ENCODE measurements at regions not wholly inside any gene's neighbourhood (a gene's known extent, or its start where the extent isn't known, plus 50 kb on each side); places are given as distances from the start of the nearest gene placed in this dataset.
"Not testable (repeated sequence)": the region's sequence is repeated elsewhere in the genome, so short reads cannot be mapped to it uniquely, and the experiment has no call there.

- DNase-seq: no peak
Measured at GRCh38 chr12:127014079-127014478, 1252.9 kb upstream of the TMEM132C start.

DNA sequence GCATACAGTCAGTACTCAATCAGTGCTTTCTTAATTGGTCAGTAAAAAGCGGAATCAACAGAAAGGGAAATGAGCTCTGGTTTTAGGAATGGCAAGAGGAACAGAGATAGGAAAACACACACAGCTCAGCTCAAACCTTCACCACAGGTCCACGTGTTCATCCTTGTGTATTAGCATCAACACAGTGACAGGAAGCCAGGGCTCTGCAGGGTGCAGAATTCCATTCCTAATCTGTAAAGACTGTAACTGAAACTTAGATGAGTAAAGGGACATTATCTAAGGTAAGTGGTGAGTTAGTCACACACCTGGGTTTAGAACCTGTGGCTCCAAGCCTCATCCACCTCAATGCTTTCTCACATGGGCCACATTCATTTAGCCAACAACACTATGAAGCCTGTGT is 1242.2 kb upstream of the TMEM132C start:
- no peak for DNase-seq

DNA sequence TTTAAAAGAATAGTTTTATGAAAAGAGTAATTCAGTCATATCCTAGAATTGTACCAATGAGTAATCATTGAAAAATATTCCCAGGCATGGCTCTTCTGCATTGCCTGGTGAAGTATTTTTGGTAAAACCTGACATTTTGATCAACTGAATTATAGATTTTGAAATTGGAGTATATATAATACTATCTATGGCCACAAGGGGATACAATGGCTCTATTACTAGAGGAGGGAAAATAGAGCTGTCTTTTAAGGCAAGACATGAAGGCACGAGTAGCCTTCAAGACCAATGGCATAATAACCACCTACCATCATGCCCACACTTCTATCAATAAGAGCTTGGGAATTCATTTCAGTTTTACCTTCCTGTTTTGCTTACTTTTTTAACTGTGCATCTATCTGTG is 1241.4 kb upstream of the TMEM132C start:
- DNase-seq: no peak

- DNase-seq: no peak
Measured at GRCh38 chr12:127035011-127035879, 1231.7 kb upstream of the TMEM132C start.

- DNase-seq: no peak
Measured at GRCh38 chr12:127038152-127038551, 1228.8 kb upstream of the TMEM132C start.

GRCh38 chr12:127038761-127039160 is 1228.2 kb upstream of the TMEM132C start:
- no peak for DNase-seq

GRCh38 chr12:127041985-127042625 is 1224.9 kb upstream of the TMEM132C start:
- DNase-seq: no peak

- no peak for DNase-seq
Measured at GRCh38 chr12:127043731-127044130, 1223.2 kb upstream of the TMEM132C start.

GRCh38 chr12:127044836-127045235 is 1222.1 kb upstream of the TMEM132C start:
- no peak for DNase-seq

DNA sequence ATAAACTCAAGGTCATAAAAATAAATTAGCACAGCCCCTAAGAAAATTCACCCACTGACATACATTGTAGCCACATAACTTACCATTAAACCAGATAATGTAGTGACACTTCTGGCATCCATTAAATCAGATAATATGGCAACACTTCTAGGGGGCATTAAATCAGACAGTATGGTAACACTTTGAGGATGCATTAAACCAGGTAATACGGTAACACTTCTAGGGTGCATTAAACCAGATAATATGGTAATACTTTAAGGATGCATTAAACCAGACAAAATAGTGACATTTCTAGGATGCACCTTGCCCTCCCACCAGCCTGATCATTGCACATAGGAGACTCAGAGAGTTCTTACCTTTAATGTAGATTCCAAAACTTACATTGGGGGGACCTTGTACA is 1220.5 kb upstream of the TMEM132C start:
- DNase-seq: no peak

DNA sequence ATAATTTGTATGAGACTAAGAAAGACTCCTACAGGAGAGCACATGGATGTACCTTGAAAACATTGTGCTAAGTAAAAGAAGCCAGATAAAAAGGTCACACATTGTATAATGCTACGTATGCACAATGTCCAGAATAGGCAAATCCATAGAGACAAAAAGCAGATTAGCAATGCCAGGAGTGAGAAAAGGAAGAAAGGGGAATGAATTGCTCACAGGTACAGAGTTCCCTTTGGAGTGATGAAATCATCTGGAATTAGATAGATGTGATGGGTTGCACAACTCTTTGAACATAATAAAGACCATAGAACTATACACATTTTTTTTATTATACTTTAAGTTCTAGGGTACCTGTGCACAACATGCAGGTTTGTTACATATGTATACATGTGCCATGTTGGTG is 1218.9 kb upstream of the TMEM132C start:
- no peak for DNase-seq

DNA sequence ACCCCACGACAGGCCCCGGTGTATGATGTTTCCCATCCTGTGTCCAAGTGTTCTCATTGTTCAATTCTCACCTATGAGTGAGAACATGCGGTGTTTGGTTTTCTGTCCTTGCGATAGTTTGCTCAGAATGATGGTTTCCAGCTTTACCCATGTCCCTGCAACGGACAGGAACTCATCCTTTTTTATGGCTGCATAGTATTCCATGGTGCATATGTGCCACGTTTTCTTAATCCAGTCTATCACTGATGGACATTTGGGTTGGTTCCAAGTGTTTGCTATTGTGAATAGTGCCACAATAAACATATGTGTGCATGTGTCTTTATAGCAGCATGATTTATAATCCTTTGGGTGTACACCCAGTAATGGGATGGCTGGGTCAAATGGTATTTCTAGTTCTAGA is 1218.4 kb upstream of the TMEM132C start:
- not testable (repeated sequence) for DNase-seq

DNA sequence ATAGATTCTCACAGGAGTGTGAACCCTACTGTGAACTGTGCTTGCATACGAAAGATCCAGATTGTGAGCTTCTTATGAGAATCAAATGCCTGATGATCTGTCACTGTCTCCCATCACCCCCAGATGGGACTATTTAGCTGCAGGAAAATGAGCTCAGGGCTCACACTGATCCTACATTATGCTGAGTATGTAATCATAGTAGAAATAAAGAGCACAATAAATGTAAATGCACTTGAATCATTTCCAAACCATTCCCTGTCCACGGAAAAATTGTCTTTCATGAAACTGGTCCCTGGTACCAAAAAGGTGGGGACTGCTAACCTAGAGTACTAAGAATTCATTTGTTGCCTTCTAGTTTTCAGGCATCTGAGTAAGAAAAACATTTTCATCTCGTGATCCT is 1215.8 kb upstream of the TMEM132C start:
- no peak for DNase-seq

GRCh38 chr12:127052511-127053232 is 1214.3 kb upstream of the TMEM132C start:
- DNase-seq: no peak

DNA sequence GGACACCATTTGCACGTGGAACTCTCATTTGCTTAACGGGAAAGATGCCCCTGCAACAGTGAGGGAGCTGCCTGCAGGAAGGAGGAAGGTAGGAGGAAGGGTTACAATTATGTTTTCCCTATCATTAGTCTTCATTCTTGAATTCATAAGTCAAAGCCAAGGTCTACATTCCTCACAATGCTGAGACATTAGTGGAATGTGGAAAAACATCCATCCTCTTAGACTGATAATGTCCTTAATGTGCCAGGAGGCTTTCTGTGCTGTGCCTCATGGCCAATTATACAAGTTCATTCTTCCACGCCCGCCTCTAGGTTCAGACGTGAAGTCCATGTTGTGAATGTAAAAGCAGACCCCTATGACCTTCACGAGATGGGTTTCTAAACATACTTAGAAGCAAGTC is 1212.4 kb upstream of the TMEM132C start:
- DNase-seq: no peak

- no peak for DNase-seq
Measured at GRCh38 chr12:127060310-127060847, 1206.6 kb upstream of the TMEM132C start.

- DNase-seq: no peak
Measured at GRCh38 chr12:127060933-127061332, 1206.0 kb upstream of the TMEM132C start.

- DNase-seq: no peak
Measured at GRCh38 chr12:127063339-127064072, 1203.5 kb upstream of the TMEM132C start.

DNA sequence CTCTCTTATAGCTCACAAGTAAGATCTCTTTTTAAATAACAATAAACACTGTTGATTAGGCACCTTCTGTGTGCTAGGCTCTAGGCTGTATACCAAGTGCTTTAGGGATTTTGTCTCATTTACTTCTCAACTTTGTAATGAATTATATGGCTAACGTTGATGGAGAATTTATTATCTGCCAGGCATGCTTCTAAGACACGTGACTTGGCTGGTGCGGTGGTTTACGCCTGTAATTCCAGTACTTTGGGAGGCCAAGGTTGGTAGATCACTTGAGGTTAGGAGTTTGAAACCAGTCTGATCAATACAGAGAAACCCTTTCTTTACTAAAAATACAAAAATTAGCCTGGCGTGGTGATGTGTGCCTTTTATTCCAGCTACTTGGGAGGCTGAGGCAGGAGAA is 1202.8 kb upstream of the TMEM132C start:
- DNase-seq: no peak

GRCh38 chr12:127065595-127065994 is 1201.4 kb upstream of the TMEM132C start:
- no peak for DNase-seq

GRCh38 chr12:127070515-127071157 is 1196.3 kb upstream of the TMEM132C start:
- no peak for DNase-seq

DNA sequence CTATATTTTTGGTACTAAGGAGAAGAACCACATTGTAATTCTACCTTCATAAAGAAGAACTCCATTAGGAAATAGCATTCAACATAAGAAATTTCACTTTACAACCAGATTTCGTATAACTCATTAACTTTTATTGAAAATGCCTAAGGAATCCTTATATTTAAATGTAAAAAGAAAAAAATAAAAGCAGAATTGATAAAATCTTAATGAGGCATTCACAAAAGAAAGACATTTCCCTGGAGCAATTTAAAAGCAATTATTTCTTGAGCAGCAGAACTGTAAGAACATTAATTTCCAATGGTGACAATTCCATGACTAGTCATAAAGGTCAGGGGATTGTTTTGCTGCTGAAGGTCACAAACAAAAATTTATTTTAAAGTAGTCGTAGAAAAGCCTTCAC is 1192.8 kb upstream of the TMEM132C start:
- DNase-seq: no peak

All from GOT3 (cell line).